HepG2 (cell line): ENCODE measurements at regions not wholly inside any gene's neighbourhood (a gene's known extent, or its start where the extent isn't known, plus 50 kb on each side); places are given as distances from the start of the nearest gene placed in this dataset.

ENCODE experiments used
- ATAC-seq: fragments of 200-7000 bp; cut with Tn5 transposase; 3 replicates; pipeline ENCODE4 v1.9.1; 2020; ENCODE audit warnings: mild to moderate bottlenecking, moderate library complexity
- BruUV-seq: library from RNA; stranded (reverse); fragments of 400-500 nt; replicated peaks from 2 replicates; lab custom pipeline; 2021; lab: Mats Ljungman, UMichigan
- CTCF ChIA-PET: fragments of 300-600 bp; formaldehyde crosslinking; extraction: SDS; loops from one replicate; lab custom pipeline; 2021; ENCODE audit warnings: low total read pairs, inconsistent platforms, low intra/inter-chr PET ratio; lab: Yijun Ruan, JAX
- POLR2A ChIA-PET: fragments of 350-600 bp; sonication (Branson Sonifier 250); formaldehyde crosslinking; loops from one replicate; lab custom pipeline; 2020; ENCODE audit warnings: antibody characterized with exemption, inconsistent platforms; lab: Yijun Ruan, JAX
- DNase-seq: peaks from one replicate; pipeline ENCODE4 v3.0.0-alpha.2; 2015; ENCODE audit warnings: low spot score
- FAIRE-seq: peaks from 3 replicates; lab custom pipeline; 2011; peaks lifted over from hg19 to GRCh38; lab: Jason Lieb, UNC
- H2AFZ ChIP-seq: one replicate; pipeline ENCODE4 v1.6.1; 2011; ENCODE audit warnings: low read length, inconsistent platforms
- H3K27ac ChIP-seq: fragments of 300-600 bp; 3 replicates; pipeline ENCODE4 v1.8.0; 2011; ENCODE audit warnings: mixed run types, mild to moderate bottlenecking, mixed read lengths, low read length, inconsistent platforms; ENCODE audit not compliant: insufficient read depth; ENCODE audit errors: extremely low read length
- H3K27me3 ChIP-seq, 2 experiments: fragments of 200-600 bp in 1 of 2; 2 replicates in 1 of 2; 3 replicates in 1 of 2; pipeline versions ENCODE4 v1.6.0 to v1.8.0; 2011; ENCODE audit warnings: low read length in 2 of 2, mild to moderate bottlenecking in 2 of 2, moderate library complexity in 2 of 2, inconsistent platforms in 1 of 2; ENCODE audit not compliant: insufficient read depth in 2 of 2, control insufficient read depth in 1 of 2
- H3K36me3 ChIP-seq, 2 experiments: fragments of 200-600 bp in 1 of 2; replicated peaks in 1 of 2; 2 replicates in 1 of 2; 3 replicates in 1 of 2; pipeline versions ENCODE4 v1.5.1 to v1.8.0; 2011; ENCODE audit warnings: low read length in 2 of 2, inconsistent platforms in 1 of 2; ENCODE audit not compliant: insufficient read depth in 2 of 2, control insufficient read depth in 1 of 2
- H3K4me1 ChIP-seq: 2 replicates; pipeline ENCODE4 v1.5.1; 2012; ENCODE audit warnings: low read length, inconsistent platforms; ENCODE audit not compliant: insufficient read depth
- H3K4me2 ChIP-seq: 2 replicates; pipeline ENCODE4 v1.6.0; 2011; ENCODE audit warnings: low read depth, low read length, inconsistent platforms
- H3K4me3 ChIP-seq, 3 experiments: fragments of 200-600 bp in 1 of 3; sonication (generic), shearing (Covaris generic) in 1 of 3; replicated peaks in 1 of 3; 2 replicates each; pipeline ENCODE4 v1.5.1; 2011 to 2016; ENCODE audit warnings: low read length in 3 of 3, inconsistent platforms in 2 of 3, low read depth in 2 of 3, mild to moderate bottlenecking in 2 of 3, control low read depth in 1 of 3, mixed read lengths in 1 of 3; ENCODE audit not compliant: insufficient read depth in 1 of 3
- H3K79me2 ChIP-seq: one replicate; pipeline ENCODE4 v1.6.1; 2011; ENCODE audit warnings: low read length, inconsistent platforms; ENCODE audit not compliant: insufficient read depth
- H3K9ac ChIP-seq: 2 replicates; pipeline ENCODE4 v1.6.0; 2011; ENCODE audit warnings: mild to moderate bottlenecking, low read depth, low read length, inconsistent platforms; ENCODE audit not compliant: insufficient read depth
- H3K9me3 ChIP-seq: 2 replicates; pipeline ENCODE4 v1.5.1; 2012; ENCODE audit warnings: mild to moderate bottlenecking, low read length
- H4K20me1 ChIP-seq: 2 replicates; pipeline ENCODE4 v1.6.0; 2011; ENCODE audit warnings: inconsistent platforms, mild to moderate bottlenecking, low read length, moderate library complexity; ENCODE audit not compliant: insufficient read depth
- ARNTL ChIP-seq: sonication (generic); formaldehyde crosslinking; IDR thresholded peaks from 2 replicates; pipeline ENCODE4 v1.4.0; 2020; ENCODE audit warnings: mild to moderate bottlenecking, missing genetic modification reagents
- DR1 ChIP-seq: sonication (generic); formaldehyde crosslinking; IDR thresholded peaks from 2 replicates; pipeline ENCODE4 v1.8.0; 2021; ENCODE audit warnings: mild to moderate bottlenecking, missing genetic modification reagents, inconsistent platforms
- ETV6 ChIP-seq: sonication (generic); formaldehyde crosslinking; conservative IDR thresholded peaks from 2 replicates; pipeline ENCODE4 v1.4.0; 2020; ENCODE audit warnings: missing genetic modification reagents
- FOXA3 ChIP-seq: IDR thresholded peaks from 2 replicates; pipeline ENCODE4 v1.6.1; 2016; ENCODE audit warnings: missing genetic modification reagents, missing compliant biosample characterization
- JUN ChIP-seq: sonication (generic); formaldehyde crosslinking; IDR thresholded peaks from 2 replicates; pipeline ENCODE4 v1.4.0; 2020; ENCODE audit warnings: mild to moderate bottlenecking, missing genetic modification reagents
- KDM3A ChIP-seq: IDR thresholded peaks from 2 replicates; pipeline ENCODE4 v1.6.1; 2018; ENCODE audit warnings: low read depth, missing compliant biosample characterization
- NFYB ChIP-seq: sonication (generic); formaldehyde crosslinking; IDR thresholded peaks from 2 replicates; pipeline ENCODE4 v1.4.0; 2020; ENCODE audit warnings: missing genetic modification reagents
- RNF2 ChIP-seq: fragments of 450-650 bp; conservative IDR thresholded peaks from 2 replicates; pipeline ENCODE4 v1.6.1; 2016; ENCODE audit warnings: low read depth
- SNAPC2 ChIP-seq: sonication (generic); formaldehyde crosslinking; IDR thresholded peaks from 2 replicates; pipeline ENCODE4 v1.8.1; 2022; ENCODE audit warnings: mild to moderate bottlenecking, missing genetic modification reagents
- TBP ChIP-seq: sonication (generic); formaldehyde crosslinking; IDR thresholded peaks from 2 replicates; pipeline ENCODE4 v1.5.0; 2020; ENCODE audit warnings: missing genetic modification reagents
- ZNF160 ChIP-seq: sonication (generic); formaldehyde crosslinking; IDR thresholded peaks from 2 replicates; pipeline ENCODE4 v1.8.0; 2022; ENCODE audit warnings: mild to moderate bottlenecking, inconsistent platforms, missing genetic modification reagents
- ZNF549 ChIP-seq: sonication (generic); formaldehyde crosslinking; IDR thresholded peaks from 2 replicates; pipeline ENCODE4 v1.5.0; 2020; ENCODE audit warnings: missing genetic modification reagents
- ZNF615 ChIP-seq: sonication (generic); formaldehyde crosslinking; IDR thresholded peaks from 2 replicates; pipeline ENCODE4 v1.5.0; 2020; ENCODE audit warnings: mild to moderate bottlenecking, missing genetic modification reagents, borderline replicate concordance
- ZNF672 ChIP-seq: sonication (generic); formaldehyde crosslinking; IDR thresholded peaks from 2 replicates; pipeline ENCODE4 v1.8.1; 2022; ENCODE audit warnings: missing genetic modification reagents
- ZNF768 ChIP-seq: sonication (generic); formaldehyde crosslinking; IDR thresholded peaks from 2 replicates; pipeline ENCODE4 v1.4.0; 2020; ENCODE audit warnings: missing genetic modification reagents
- WGBS: methylation state at CpG from one replicate; pipeline ENCODE4 v1.1.6; 2017; ENCODE audit warnings: low lambda C conversion rate; 5-methylcytosine and 5-hydroxymethylcytosine counted together
- in situ Hi-C: cut with HindIII; loops from 2 replicates; pipeline ENCODE4 v1.10.0; 2017; ENCODE audit warnings: low pct_unique_long_range_greater_than_20kb; ENCODE audit not compliant: extremely low pct_ligation_motif_present
- intact Hi-C: fragments of 100-400 bp; cut with micrococcal nuclease; formaldehyde crosslinking; loops from one replicate; pipeline ENCODE4 v1.10.0; 2022; ENCODE audit not compliant: unreplicated experiment
- TF ChIP-seq, protein P1 (sequence below): sonication (generic); formaldehyde crosslinking; IDR thresholded peaks from 2 replicates; pipeline ENCODE4 v1.5.0; 2020; ENCODE audit warnings: mild to moderate bottlenecking, missing genetic modification reagents, borderline replicate concordance
- TF ChIP-seq, protein P2 (sequence below): fragments of 450-650 bp; IDR thresholded peaks from 2 replicates; pipeline ENCODE4 v1.6.1; 2016

DNA sequence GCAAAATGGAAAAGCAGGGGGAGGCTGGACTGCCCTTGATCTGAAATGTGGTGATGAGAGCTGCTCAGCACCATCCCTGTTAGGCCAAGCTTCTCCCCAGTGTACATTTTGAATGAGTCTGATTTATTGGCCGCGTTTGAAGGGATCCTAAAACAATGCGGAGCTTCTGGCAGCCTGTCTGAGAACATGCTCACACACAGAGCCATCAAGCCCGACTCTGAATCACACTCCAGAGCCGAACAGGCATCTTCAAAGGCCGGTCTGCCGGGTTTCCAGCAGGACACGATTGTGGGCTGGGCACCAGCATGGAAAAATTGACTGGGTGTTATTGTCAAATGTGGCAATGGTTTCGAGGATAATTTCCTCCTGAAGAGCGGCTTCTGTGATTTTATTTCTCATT is 235.9 kb downstream of the TFAP2C start:
- H3K79me2 ChIP-seq = no peaks in the 10 kb centered on the region
- peaks cover 1 to 57% of the 10 kb centered on the region in 2 experiments; a peak in 4 of 5 replicates for H3K27me3 ChIP-seq
- H3K4me3 ChIP-seq = no peak overlapping the region
- H4K20me1 ChIP-seq = no peaks in the 10 kb centered on the region
- no peak for FAIRE-seq
- no peak overlapping the region for H3K27ac ChIP-seq
- H3K4me1 ChIP-seq = no peaks in the 10 kb centered on the region
- 7% methylated on average over 10 of the region's 10 CpGs for WGBS
- in situ Hi-C loops (no loop called here), intact Hi-C loops (no loop called here)
- DNase-seq = no peak
- no TSS peak for BruUV-seq
- no peak overlapping the region for H3K4me2 ChIP-seq
- ChIA-PET CTCF (no interaction called here), POLR2A (no interaction called here)
- H2AFZ ChIP-seq = no peak overlapping the region
- H3K36me3 ChIP-seq = no peaks in the 10 kb centered on the region
- no peaks in the 10 kb centered on the region for H3K9me3 ChIP-seq
- no peak for ATAC-seq
- H3K9ac ChIP-seq = no peak overlapping the region
- TF ChIP-seq ZNF768 (CRISPR knock-in tag) = no peak
- no peak for TF ChIP-seq ARNTL (CRISPR knock-in tag)
- TF ChIP-seq, all 625 proteins: peak for 0

DNA sequence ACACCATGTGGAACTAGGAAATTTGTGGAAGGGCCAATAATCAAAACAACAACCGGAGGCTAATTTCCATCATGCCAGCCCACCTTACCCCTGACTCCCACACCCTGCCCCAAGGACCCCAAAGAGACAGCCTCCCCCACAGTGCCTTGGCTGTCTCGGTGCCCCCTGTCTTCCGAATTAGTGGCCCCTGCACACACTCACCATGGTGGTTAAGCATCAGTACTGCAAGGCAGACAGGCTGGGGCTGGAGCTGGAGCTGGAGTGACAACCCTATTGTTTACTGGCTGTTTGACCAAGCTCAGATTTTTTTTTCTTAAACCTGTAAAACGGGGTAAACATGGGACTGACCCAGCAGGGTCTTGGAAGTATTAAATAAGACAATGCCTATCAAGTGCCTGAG is 238.0 kb downstream of the TFAP2C start:
- intact Hi-C loops = no loop called here
- no peak overlapping the region for H3K4me3 ChIP-seq
- peaks cover 1 to 53% of the 10 kb centered on the region in 2 experiments; a peak in 4 of 5 replicates for H3K27me3 ChIP-seq
- FAIRE-seq (no peak), DNase-seq (no peak), ATAC-seq (peak; percentile 54)
- H4K20me1 ChIP-seq = no peaks in the 10 kb centered on the region
- no peak overlapping the region for H3K27ac ChIP-seq
- 0% methylated on average over 4 of the region's 4 CpGs for WGBS
- no peaks in the 10 kb centered on the region for H3K79me2 ChIP-seq
- H3K4me2 ChIP-seq = no peak overlapping the region
- no TSS peak for BruUV-seq
- H3K4me1 ChIP-seq = no peaks in the 10 kb centered on the region
- H3K9me3 ChIP-seq = no peaks in the 10 kb centered on the region
- no peaks in the 10 kb centered on the region for H3K36me3 ChIP-seq
- in situ Hi-C loops = no loop called here
- ChIA-PET CTCF (no interaction called here), POLR2A (no interaction called here)
- no peak overlapping the region for H2AFZ ChIP-seq
- H3K9ac ChIP-seq = no peak overlapping the region
- no peak for TF ChIP-seq NFYB
- no peak for TF ChIP-seq FOXA3
- no peak for TF ChIP-seq ETV6
- TF ChIP-seq KDM3A (CRISPR knock-in tag) = no peak
- no peak for TF ChIP-seq SNAPC2 (CRISPR knock-in tag)
- TF ChIP-seq JUN (CRISPR knock-in tag) = no peak
- TF ChIP-seq ZNF160 (CRISPR knock-in tag) = no peak
- no peak for TF ChIP-seq ZNF672 (CRISPR knock-in tag)
- TF ChIP-seq TBP (CRISPR knock-in tag) = no peak
- TF ChIP-seq, protein P1, sequence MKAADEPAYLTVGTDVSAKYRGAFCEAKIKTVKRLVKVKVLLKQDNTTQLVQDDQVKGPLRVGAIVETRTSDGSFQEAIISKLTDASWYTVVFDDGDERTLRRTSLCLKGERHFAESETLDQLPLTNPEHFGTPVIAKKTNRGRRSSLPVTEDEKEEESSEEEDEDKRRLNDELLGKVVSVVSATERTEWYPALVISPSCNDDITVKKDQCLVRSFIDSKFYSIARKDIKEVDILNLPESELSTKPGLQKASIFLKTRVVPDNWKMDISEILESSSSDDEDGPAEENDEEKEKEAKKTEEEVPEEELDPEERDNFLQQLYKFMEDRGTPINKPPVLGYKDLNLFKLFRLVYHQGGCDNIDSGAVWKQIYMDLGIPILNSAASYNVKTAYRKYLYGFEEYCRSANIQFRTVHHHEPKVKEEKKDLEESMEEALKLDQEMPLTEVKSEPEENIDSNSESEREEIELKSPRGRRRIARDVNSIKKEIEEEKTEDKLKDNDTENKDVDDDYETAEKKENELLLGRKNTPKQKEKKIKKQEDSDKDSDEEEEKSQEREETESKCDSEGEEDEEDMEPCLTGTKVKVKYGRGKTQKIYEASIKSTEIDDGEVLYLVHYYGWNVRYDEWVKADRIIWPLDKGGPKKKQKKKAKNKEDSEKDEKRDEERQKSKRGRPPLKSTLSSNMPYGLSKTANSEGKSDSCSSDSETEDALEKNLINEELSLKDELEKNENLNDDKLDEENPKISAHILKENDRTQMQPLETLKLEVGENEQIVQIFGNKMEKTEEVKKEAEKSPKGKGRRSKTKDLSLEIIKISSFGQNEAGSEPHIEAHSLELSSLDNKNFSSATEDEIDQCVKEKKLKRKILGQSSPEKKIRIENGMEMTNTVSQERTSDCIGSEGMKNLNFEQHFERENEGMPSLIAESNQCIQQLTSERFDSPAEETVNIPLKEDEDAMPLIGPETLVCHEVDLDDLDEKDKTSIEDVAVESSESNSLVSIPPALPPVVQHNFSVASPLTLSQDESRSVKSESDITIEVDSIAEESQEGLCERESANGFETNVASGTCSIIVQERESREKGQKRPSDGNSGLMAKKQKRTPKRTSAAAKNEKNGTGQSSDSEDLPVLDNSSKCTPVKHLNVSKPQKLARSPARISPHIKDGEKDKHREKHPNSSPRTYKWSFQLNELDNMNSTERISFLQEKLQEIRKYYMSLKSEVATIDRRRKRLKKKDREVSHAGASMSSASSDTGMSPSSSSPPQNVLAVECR (CRISPR knock-in tag) = no peak
- TF ChIP-seq ZNF549 (CRISPR knock-in tag) = no peak
- no peak for TF ChIP-seq DR1
- TF ChIP-seq, protein P2, sequence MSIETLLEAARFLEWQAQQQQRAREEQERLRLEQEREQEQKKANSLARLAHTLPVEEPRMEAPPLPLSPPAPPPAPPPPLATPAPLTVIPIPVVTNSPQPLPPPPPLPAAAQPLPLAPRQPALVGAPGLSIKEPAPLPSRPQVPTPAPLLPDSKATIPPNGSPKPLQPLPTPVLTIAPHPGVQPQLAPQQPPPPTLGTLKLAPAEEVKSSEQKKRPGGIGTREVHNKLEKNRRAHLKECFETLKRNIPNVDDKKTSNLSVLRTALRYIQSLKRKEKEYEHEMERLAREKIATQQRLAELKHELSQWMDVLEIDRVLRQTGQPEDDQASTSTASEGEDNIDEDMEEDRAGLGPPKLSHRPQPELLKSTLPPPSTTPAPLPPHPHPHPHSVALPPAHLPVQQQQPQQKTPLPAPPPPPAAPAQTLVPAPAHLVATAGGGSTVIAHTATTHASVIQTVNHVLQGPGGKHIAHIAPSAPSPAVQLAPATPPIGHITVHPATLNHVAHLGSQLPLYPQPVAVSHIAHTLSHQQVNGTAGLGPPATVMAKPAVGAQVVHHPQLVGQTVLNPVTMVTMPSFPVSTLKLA = no peak
- no peak for TF ChIP-seq ZNF615
- TF ChIP-seq RNF2 = no peak
